HepG2 (cell line): ENCODE measurements at regions not wholly inside any gene's neighbourhood (a gene's known extent, or its start where the extent isn't known, plus 50 kb on each side); places are given as distances from the start of the nearest gene placed in this dataset.

Experiments used
- CCAR2 ChIP-seq: fragments of 200-400 bp; formaldehyde crosslinking; optimal IDR thresholded peaks from 2 replicates; pipeline ENCODE3; 2018; ENCODE audit warnings: low read depth, mild to moderate bottlenecking, low read length, moderate library complexity
- CTCF ChIP-seq: sonication (generic); formaldehyde crosslinking; IDR thresholded peaks from 2 replicates; pipeline ENCODE4 v1.5.0; 2020; ENCODE audit warnings: mild to moderate bottlenecking, missing genetic modification reagents, moderate library complexity
- HNF1B ChIP-seq: sonication (generic); formaldehyde crosslinking; IDR thresholded peaks from 2 replicates; pipeline ENCODE4 v1.5.1; 2020; ENCODE audit warnings: mild to moderate bottlenecking, moderate library complexity, missing genetic modification reagents
- POLR2AphosphoS5 ChIP-seq: IDR thresholded peaks from 2 replicates; pipeline ENCODE4 v1.6.1; 2012; ENCODE audit warnings: low read depth, low read length
- SMAD3 ChIP-seq: sonication (generic); formaldehyde crosslinking; IDR thresholded peaks from 2 replicates; pipeline ENCODE4 v1.4.0; 2020; ENCODE audit warnings: missing genetic modification reagents
- U2AF2 ChIP-seq: fragments of 200-400 bp; formaldehyde crosslinking; IDR thresholded peaks from 2 replicates; pipeline ENCODE4 v1.6.1; 2017; ENCODE audit warnings: low read depth, mild to moderate bottlenecking, low read length
- ZFX ChIP-seq: sonication (generic); formaldehyde crosslinking; IDR thresholded peaks from 2 replicates; pipeline ENCODE4 v1.4.0; 2020; ENCODE audit warnings: mild to moderate bottlenecking, low read depth, missing genetic modification reagents, moderate library complexity
- ZNF326 ChIP-seq: sonication (generic); formaldehyde crosslinking; IDR thresholded peaks from 2 replicates; pipeline ENCODE4 v1.4.0; 2020; ENCODE audit warnings: missing genetic modification reagents, borderline replicate concordance
- ZNF337 ChIP-seq: sonication (generic); formaldehyde crosslinking; IDR thresholded peaks from 2 replicates; pipeline ENCODE4 v1.5.1; 2020; ENCODE audit warnings: missing genetic modification reagents, low read depth, mild to moderate bottlenecking, borderline replicate concordance
- TF ChIP-seq, protein P1 (sequence below): sonication (generic); formaldehyde crosslinking; IDR thresholded peaks from 2 replicates; pipeline ENCODE4 v1.8.1; 2023; ENCODE audit warnings: missing genetic modification reagents, inconsistent platforms, borderline replicate concordance

DNA sequence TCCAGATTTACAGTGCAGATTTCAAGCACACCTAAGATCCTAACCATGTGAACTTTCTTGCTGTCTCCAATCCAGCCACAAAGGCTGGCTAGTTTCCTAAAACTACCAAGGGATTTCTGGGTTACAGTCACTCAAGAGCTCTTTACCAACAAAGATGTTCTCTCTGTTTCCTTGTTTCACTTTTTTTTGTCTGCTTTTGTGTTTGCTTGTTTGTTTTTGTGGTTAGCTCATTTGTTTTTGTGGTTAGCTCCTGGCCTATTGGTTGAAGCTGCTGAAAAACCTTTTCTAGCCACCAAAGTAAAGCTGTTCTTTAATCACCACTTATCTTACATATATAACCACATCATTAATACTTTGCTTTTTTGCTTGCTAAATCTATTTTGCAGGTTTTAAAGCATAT lies 642.5 kb upstream of the GALNTL6 start:
- no peak for TF ChIP-seq ZNF337 (CRISPR knock-in tag)
- TF ChIP-seq SMAD3 (CRISPR knock-in tag), result no peak
- no peak for TF ChIP-seq ZNF326 (CRISPR knock-in tag)
- no peak for TF ChIP-seq CTCF (CRISPR knock-in tag)
- TF ChIP-seq HNF1B (CRISPR knock-in tag), result no peak
- TF ChIP-seq CCAR2, result no peak
- no peak for TF ChIP-seq ZFX (CRISPR knock-in tag)
- no peak for TF ChIP-seq U2AF2
- no peak for TF ChIP-seq POLR2AphosphoS5
- TF ChIP-seq, protein P1, sequence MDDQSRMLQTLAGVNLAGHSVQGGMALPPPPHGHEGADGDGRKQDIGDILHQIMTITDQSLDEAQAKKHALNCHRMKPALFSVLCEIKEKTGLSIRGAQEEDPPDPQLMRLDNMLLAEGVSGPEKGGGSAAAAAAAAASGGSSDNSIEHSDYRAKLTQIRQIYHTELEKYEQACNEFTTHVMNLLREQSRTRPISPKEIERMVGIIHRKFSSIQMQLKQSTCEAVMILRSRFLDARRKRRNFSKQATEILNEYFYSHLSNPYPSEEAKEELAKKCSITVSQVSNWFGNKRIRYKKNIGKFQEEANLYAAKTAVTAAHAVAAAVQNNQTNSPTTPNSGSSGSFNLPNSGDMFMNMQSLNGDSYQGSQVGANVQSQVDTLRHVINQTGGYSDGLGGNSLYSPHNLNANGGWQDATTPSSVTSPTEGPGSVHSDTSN, result no peak
